Right lobe of liver (tissue), 4 donors: ENCODE measurements at regions not wholly inside any gene's neighbourhood (a gene's known extent, or its start where the extent isn't known, plus 50 kb on each side); places are given as distances from the start of the nearest gene placed in this dataset.

ENCODE experiments used
- CTCF ChIP-seq, 4 donors: fragments of 200-600 bp in 3 of 4; fragments of 450-650 bp in 1 of 4; IDR thresholded peaks; one replicate each; pipeline versions ENCODE4 v1.5.1 to v1.8.0; 2016 to 2022; ENCODE audit warnings: antibody characterized with exemption in 4 of 4, mild to moderate bottlenecking in 2 of 4
- POLR2A ChIP-seq: fragments of 450-650 bp; IDR thresholded peaks from one replicate; pipeline ENCODE4 v1.6.1; 2017; ENCODE audit warnings: antibody characterized with exemption, mild to moderate bottlenecking
- donor health status: DM: no; HTN: no; CAD: no.
- donor health status: DM: no; HTN: no; CAD: no.
- donor health status: DM: no; HTN: yes; CAD: no.

- TF ChIP-seq CTCF (IDR thresholded peaks at IDR 0.05) (no peak), POLR2A (no peak)
Observed at GRCh38 chr1:213584272-213584671, 403.5 kb upstream of the PROX1 start.
